H9 (cell line): ENCODE measurements at regions not wholly inside any gene's neighbourhood (a gene's known extent, or its start where the extent isn't known, plus 50 kb on each side); places are given as distances from the start of the nearest gene placed in this dataset.

Source experiments
- DNase-seq: peaks from one replicate; pipeline ENCODE4 v3.0.0-alpha.2; 2017
- H2AFZ ChIP-seq: one replicate; pipeline ENCODE4 v1.6.1; 2013; ENCODE audit warnings: mild to moderate bottlenecking, low read length, control low read depth, moderate library complexity
- H2AK5ac ChIP-seq: 2 replicates; pipeline ENCODE4 v1.6.1; 2013; ENCODE audit warnings: low read length, control low read depth, mixed read lengths; ENCODE audit not compliant: insufficient read length
- H2BK120ac ChIP-seq: one replicate; pipeline ENCODE4 v1.6.1; 2013; ENCODE audit warnings: low read depth, mild to moderate bottlenecking, low read length, control low read depth, inconsistent platforms; ENCODE audit not compliant: poor library complexity, severe bottlenecking
- H2BK12ac ChIP-seq: 2 replicates; pipeline ENCODE4 v1.6.1; 2013; ENCODE audit warnings: low read length, control low read depth, mixed read lengths, low read depth; ENCODE audit not compliant: insufficient read length
- H2BK15ac ChIP-seq: 2 replicates; pipeline ENCODE4 v1.6.1; 2013; ENCODE audit warnings: low read depth, low read length, control low read depth
- H2BK20ac ChIP-seq: one replicate; pipeline ENCODE4 v1.6.1; 2013; ENCODE audit warnings: low read depth, mild to moderate bottlenecking, low read length, control low read depth, inconsistent platforms; ENCODE audit not compliant: poor library complexity, severe bottlenecking
- H2BK5ac ChIP-seq: 2 replicates; pipeline ENCODE4 v1.6.1; 2013; ENCODE audit warnings: low read length, control low read depth, mixed read lengths; ENCODE audit not compliant: insufficient read length
- H3K14ac ChIP-seq: 2 replicates; pipeline ENCODE4 v1.6.1; 2013; ENCODE audit warnings: low read length, control low read depth; ENCODE audit not compliant: insufficient read depth
- H3K18ac ChIP-seq: 2 replicates; pipeline ENCODE4 v1.6.1; 2013; ENCODE audit warnings: low read depth, mild to moderate bottlenecking, mixed read lengths, low read length, control low read depth; ENCODE audit not compliant: insufficient read length
- H3K23ac ChIP-seq: 2 replicates; pipeline ENCODE4 v1.6.1; 2013; ENCODE audit warnings: low read length, control low read depth, mixed read lengths, low read depth; ENCODE audit not compliant: insufficient read length
- H3K23me2 ChIP-seq: 2 replicates; pipeline ENCODE4 v1.6.1; 2013; ENCODE audit warnings: low read depth, mild to moderate bottlenecking, mixed read lengths, low read length, control low read depth; ENCODE audit not compliant: insufficient read length, poor library complexity, severe bottlenecking
- H3K27ac ChIP-seq: 2 replicates; pipeline ENCODE4 v1.5.1; 2013; ENCODE audit warnings: low read length, control low read depth, mixed read lengths, low read depth; ENCODE audit not compliant: insufficient read length
- H3K27me3 ChIP-seq: 2 replicates; pipeline ENCODE4 v1.6.1; 2013; ENCODE audit warnings: low read length, control low read depth, inconsistent platforms; ENCODE audit not compliant: insufficient read depth
- H3K4ac ChIP-seq: 2 replicates; pipeline ENCODE4 v1.6.1; 2013; ENCODE audit warnings: low read depth, mild to moderate bottlenecking, control low read depth, inconsistent platforms, low read length, moderate library complexity
- H3K4me1 ChIP-seq: 2 replicates; pipeline ENCODE4 v1.6.1; 2013; ENCODE audit warnings: low read length, control low read depth, inconsistent platforms; ENCODE audit not compliant: insufficient read depth
- H3K4me2 ChIP-seq: 2 replicates; pipeline ENCODE4 v1.6.1; 2013; ENCODE audit warnings: low read length, control low read depth, mixed read lengths; ENCODE audit not compliant: insufficient read length, insufficient read depth
- H3K56ac ChIP-seq: 2 replicates; pipeline ENCODE4 v1.6.1; 2013; ENCODE audit warnings: low read depth, mild to moderate bottlenecking, mixed read lengths, low read length, control low read depth; ENCODE audit not compliant: insufficient read length
- H3K79me1 ChIP-seq: 2 replicates; pipeline ENCODE4 v1.6.1; 2013; ENCODE audit warnings: low read depth, mild to moderate bottlenecking, moderate library complexity, low read length, control low read depth, inconsistent platforms; ENCODE audit not compliant: insufficient read depth, poor library complexity, severe bottlenecking
- H3K79me2 ChIP-seq: 2 replicates; pipeline ENCODE4 v1.6.1; 2013; ENCODE audit warnings: low read length, control low read depth, inconsistent platforms; ENCODE audit not compliant: insufficient read depth
- H3K9ac ChIP-seq: 2 replicates; pipeline ENCODE4 v1.6.1; 2013; ENCODE audit warnings: low read length, control low read depth, mixed read lengths; ENCODE audit not compliant: insufficient read length; ENCODE audit errors: extremely low read depth
- H3K9me3 ChIP-seq: one replicate; pipeline ENCODE4 v1.6.1; 2013; ENCODE audit warnings: low read depth, low read length, inconsistent platforms; ENCODE audit not compliant: control insufficient read depth
- H3T11ph ChIP-seq: one replicate; pipeline ENCODE4 v1.6.1; 2013; ENCODE audit warnings: mild to moderate bottlenecking, low read length, control low read depth, inconsistent platforms
- H4K20me1 ChIP-seq: one replicate; pipeline ENCODE4 v1.6.1; 2013; ENCODE audit not compliant: control insufficient read depth, insufficient read length, insufficient read depth
- H4K5ac ChIP-seq: 2 replicates; pipeline ENCODE4 v1.6.1; 2013; ENCODE audit warnings: low read depth, mild to moderate bottlenecking, mixed read lengths, low read length, control low read depth; ENCODE audit not compliant: insufficient read length
- H4K8ac ChIP-seq: replicated peaks from 2 replicates; pipeline ENCODE4 v1.6.1; 2013; ENCODE audit warnings: low read length, control low read depth, mixed read lengths, low read depth; ENCODE audit not compliant: insufficient read length
- H4K91ac ChIP-seq: 2 replicates; pipeline ENCODE4 v1.6.1; 2013; ENCODE audit warnings: low read depth, mild to moderate bottlenecking, moderate library complexity, mixed read lengths, low read length, control low read depth; ENCODE audit not compliant: insufficient read length
- H3K27ac Mint-ChIP-seq, 3 experiments: 2 replicates in 2 of 3; 3 replicates in 1 of 3; pipeline ENCODE4 v1.8.0; 2020 to 2021; ENCODE audit warnings: mixed read lengths in 3 of 3, mild to moderate bottlenecking in 1 of 3, moderate library complexity in 1 of 3
- H3K27me3 Mint-ChIP-seq: 2 replicates; pipeline ENCODE4 v1.8.0; 2021; ENCODE audit warnings: low read depth, mild to moderate bottlenecking, moderate library complexity, mixed read lengths
- H3K36me3 Mint-ChIP-seq, 3 experiments: 2 replicates in 2 of 3; 3 replicates in 1 of 3; pipeline ENCODE4 v1.8.0; 2020 to 2021; ENCODE audit warnings: low read depth in 3 of 3, mixed read lengths in 3 of 3; ENCODE audit not compliant: insufficient read depth in 1 of 3
- H3K4me1 Mint-ChIP-seq, 2 experiments: 2 replicates each; pipeline ENCODE4 v1.8.0; 2020; ENCODE audit warnings: mixed read lengths in 2 of 2
- H3K4me3 Mint-ChIP-seq, 2 experiments: 2 replicates in 1 of 2; 3 replicates in 1 of 2; pipeline ENCODE4 v1.8.0; 2020 to 2021; ENCODE audit warnings: mild to moderate bottlenecking in 2 of 2, mixed read lengths in 2 of 2, moderate library complexity in 1 of 2
- H3K9me3 Mint-ChIP-seq, 2 experiments: 2 replicates in 1 of 2; 3 replicates in 1 of 2; pipeline ENCODE4 v1.8.0; 2020; ENCODE audit warnings: mild to moderate bottlenecking in 2 of 2, mixed read lengths in 2 of 2, moderate library complexity in 1 of 2
- CTCF ChIP-seq: fragments of 200-600 bp; sonication (generic); conservative IDR thresholded peaks from 3 replicates; pipeline ENCODE4 v1.8.0; 2021; ENCODE audit warnings: antibody characterized with exemption, mild to moderate bottlenecking
- WGBS: extraction: QIAGEN DNeasy Blood & Tissue Kit; methylation state at CpG from one replicate; pipeline ENCODE4 v1.1.7; 2013; ENCODE audit warnings: missing lambda C conversion rate, low lambda C conversion rate, mixed read lengths; ENCODE audit not compliant: insufficient read length; ENCODE audit errors: extremely low coverage; 5-methylcytosine and 5-hydroxymethylcytosine counted together

GRCh38 chr11:103811870-103812455 is 224.5 kb upstream of the DDI1 start:
- Histone ChIP-seq H2AK5ac (no peak overlapping the region), H2BK12ac (no peak overlapping the region), H3K14ac (no peak overlapping the region), H2BK20ac (no peak overlapping the region), H2BK120ac (no peak overlapping the region), H2BK15ac (no peak overlapping the region), H2AFZ (no peak overlapping the region), H3T11ph (no peak overlapping the region), H3K27me3 (no peaks in the 10 kb centered on the region), H3K9me3 (no peaks in the 10 kb centered on the region), H3K27ac (no peak overlapping the region), H3K56ac (no peak overlapping the region), H3K4me2 (no peak overlapping the region), H3K4me1 (peaks cover 8% of the 10 kb centered on the region; the same call in 1 of the 2 replicates), H4K8ac (no peak overlapping the region), H3K23me2 (no peaks in the 10 kb centered on the region), H3K79me2 (no peaks in the 10 kb centered on the region), H3K79me1 (no peaks in the 10 kb centered on the region), H4K20me1 (no peaks in the 10 kb centered on the region), H3K23ac (no peak overlapping the region), H3K4ac (no peak overlapping the region), H2BK5ac (no peak overlapping the region), H4K91ac (no peak overlapping the region), H3K9ac (no peak overlapping the region), H4K5ac (no peak overlapping the region), H3K18ac (no peak overlapping the region)
- Mint-ChIP-seq H3K4me3 (no peak overlapping the region), H3K36me3 (no peaks in the 10 kb centered on the region; a peak in 1 of 7 replicates), H3K27ac (no peak overlapping the region), H3K27me3 (no peaks in the 10 kb centered on the region), H3K4me1 (peaks cover 19 to 21% of the 10 kb centered on the region in 2 experiments), H3K9me3 (peaks cover 0 to 3% of the 10 kb centered on the region in 2 experiments; a peak in 2 of 5 replicates)
- no peak for TF ChIP-seq CTCF
- no peak for DNase-seq
- no CpG with 5 or more reads among the region's 3 CpGs for WGBS
